A549 (cell line): ENCODE measurements at regions not wholly inside any gene's neighbourhood (a gene's known extent, or its start where the extent isn't known, plus 50 kb on each side); places are given as distances from the start of the nearest gene placed in this dataset.

Experiments
- ATAC-seq, 2 experiments: fragments of 200-7000 bp in 1 of 2; fragments of >200 bp in 1 of 2; cut with Nextera tagmentation in 1 of 2; cut with Tn5 transposase in 1 of 2; 3 replicates each; pipeline versions ENCODE4 v1.8.0 to v1.9.1; 2018 to 2020; ENCODE audit warnings: mild to moderate bottlenecking in 1 of 2, moderate library complexity in 1 of 2
- CTCF ChIA-PET: fragments of 300-600 bp; sonication (Branson Sonifier 250); formaldehyde crosslinking; extraction: SDS; loops from one replicate; lab custom pipeline; 2021; ENCODE audit warnings: antibody characterized with exemption, inconsistent platforms; lab: Yijun Ruan, JAX
- POLR2A ChIA-PET: fragments of 350-600 bp; formaldehyde crosslinking; extraction: SDS; loops from one replicate; lab custom pipeline; 2021; ENCODE audit warnings: antibody characterized with exemption, inconsistent platforms; lab: Yijun Ruan, JAX
- DNase-seq, 2 experiments: peaks; one replicate each; pipeline versions ENCODE4 v3.0.0 to v3.0.0-alpha.2; 2011 to 2016; ENCODE audit warnings: low read depth in 1 of 2, low spot score in 1 of 2
- FAIRE-seq: peaks from 2 replicates; lab custom pipeline; 2011; peaks lifted over from hg19 to GRCh38; lab: Jason Lieb, UNC
- H3K27ac ChIP-seq, 2 experiments: fragments of >200 bp; sonication (Bioruptor Twin); formaldehyde crosslinking; 3 replicates each; pipeline ENCODE4 v1.5.1; 2016 to 2017
- H3K4me1 ChIP-seq: fragments of >200 bp; sonication (Bioruptor Twin); formaldehyde crosslinking; 3 replicates; pipeline ENCODE4 v1.6.1; 2016
- H3K4me2 ChIP-seq: fragments of >200 bp; sonication (Bioruptor Twin); formaldehyde crosslinking; 3 replicates; pipeline ENCODE4 v1.6.1; 2016
- H3K4me3 ChIP-seq: fragments of >200 bp; sonication (Bioruptor Twin); formaldehyde crosslinking; 3 replicates; pipeline ENCODE4 v1.5.1; 2016
- H3K9me3 ChIP-seq: fragments of >200 bp; sonication (Bioruptor Twin); formaldehyde crosslinking; 3 replicates; pipeline ENCODE4 v1.6.1; 2016
- BCL3 ChIP-seq: fragments of >200 bp; sonication (Bioruptor Twin); formaldehyde crosslinking; IDR thresholded peaks from 3 replicates; pipeline ENCODE4 v1.6.1; 2016
- BHLHE40 ChIP-seq: IDR thresholded peaks from 2 replicates; pipeline ENCODE4 v1.6.1; 2012; ENCODE audit warnings: low read depth, low read length, inconsistent platforms
- CBX2 ChIP-seq: fragments of 200-600 bp; sonication (generic); IDR thresholded peaks from 2 replicates; pipeline ENCODE4 v1.6.1; 2016; ENCODE audit warnings: low read depth, mild to moderate bottlenecking, borderline replicate concordance
- CBX8 ChIP-seq: fragments of 200-600 bp; sonication (generic); IDR thresholded peaks from 2 replicates; pipeline ENCODE4 v1.6.1; 2016
- CEBPB ChIP-seq, 2 experiments: fragments of >200 bp in 1 of 2; sonication (Bioruptor Twin) in 1 of 2; formaldehyde crosslinking in 1 of 2; IDR thresholded peaks; 2 replicates each; pipeline ENCODE4 v1.6.1; 2012 to 2016
- CHD2 ChIP-seq: fragments of 150-350 bp; IDR thresholded peaks from 2 replicates; pipeline ENCODE4 v1.6.1; 2014; ENCODE audit warnings: low read length; ENCODE audit not compliant: partially characterized antibody
- CHD4 ChIP-seq: fragments of 200-600 bp; sonication (generic); IDR thresholded peaks from 2 replicates; pipeline ENCODE4 v1.6.1; 2016; ENCODE audit warnings: antibody characterized with exemption, mild to moderate bottlenecking, borderline replicate concordance
- EHF ChIP-seq: fragments of 250-450 bp; sonication (Bioruptor Pico); IDR thresholded peaks from 2 replicates; pipeline ENCODE4 v1.5.0; 2020; ENCODE audit warnings: mild to moderate bottlenecking
- FOSB ChIP-seq: fragments of 250-450 bp; sonication (Bioruptor Pico); IDR thresholded peaks from 2 replicates; pipeline ENCODE4 v1.5.0; 2020; ENCODE audit warnings: mild to moderate bottlenecking, moderate library complexity
- FOSL2 ChIP-seq, 2 experiments: fragments of 450-650 bp in 1 of 2; fragments of >200 bp in 1 of 2; sonication (Bioruptor Twin) in 1 of 2; formaldehyde crosslinking; IDR thresholded peaks; 2 replicates each; pipeline versions ENCODE4 v1.5.0 to v1.6.1; 2016 to 2020; ENCODE audit warnings: mild to moderate bottlenecking in 1 of 2, moderate library complexity in 1 of 2
- FOXS1 ChIP-seq: fragments of 250-450 bp; sonication (Bioruptor Pico); IDR thresholded peaks from 2 replicates; pipeline ENCODE4 v1.5.0; 2020; ENCODE audit warnings: mild to moderate bottlenecking, moderate library complexity
- GATA3 ChIP-seq: IDR thresholded peaks from 2 replicates; pipeline ENCODE4 v1.6.1; 2012; ENCODE audit warnings: borderline replicate concordance
- HEYL ChIP-seq: fragments of 250-450 bp; sonication (Bioruptor Pico); IDR thresholded peaks from 2 replicates; pipeline ENCODE4 v1.8.0; 2021; ENCODE audit warnings: mild to moderate bottlenecking, moderate library complexity
- HOXB5 ChIP-seq: fragments of 250-450 bp; sonication (Bioruptor Pico); IDR thresholded peaks from 2 replicates; pipeline ENCODE4 v1.5.0; 2020; ENCODE audit warnings: mild to moderate bottlenecking, moderate library complexity
- JUN ChIP-seq, 2 experiments: fragments of >200 bp; sonication (Bioruptor Twin); formaldehyde crosslinking; IDR thresholded peaks; 2 replicates in 1 of 2; 3 replicates in 1 of 2; pipeline ENCODE4 v1.6.1; 2016 to 2017
- JUNB ChIP-seq: fragments of >200 bp; sonication (Bioruptor Twin); formaldehyde crosslinking; IDR thresholded peaks from 2 replicates; pipeline ENCODE4 v1.6.1; 2016
- KDM5A ChIP-seq: fragments of 200-600 bp; sonication (generic); IDR thresholded peaks from 2 replicates; pipeline ENCODE4 v1.6.1; 2016; ENCODE audit warnings: antibody characterized with exemption, mild to moderate bottlenecking
- MAFK ChIP-seq: fragments of 450-650 bp; IDR thresholded peaks from 2 replicates; pipeline ENCODE4 v1.6.1; 2014; ENCODE audit not compliant: partially characterized antibody
- NR3C1 ChIP-seq: fragments of >200 bp; sonication (Bioruptor Twin); formaldehyde crosslinking; IDR thresholded peaks from 3 replicates; pipeline ENCODE4 v1.6.1; 2017
- POLR2AphosphoS2 ChIP-seq: conservative IDR thresholded peaks from 2 replicates; pipeline ENCODE4 v1.6.1; 2012; ENCODE audit warnings: low read length, improper control_type of control experiment, inconsistent platforms
- RARB ChIP-seq: fragments of 250-450 bp; sonication (Bioruptor Pico); IDR thresholded peaks from 2 replicates; pipeline ENCODE4 v1.8.0; 2021; ENCODE audit warnings: mild to moderate bottlenecking, moderate library complexity
- RCOR1 ChIP-seq: fragments of 150-350 bp; IDR thresholded peaks from 2 replicates; pipeline ENCODE4 v1.6.1; 2014; ENCODE audit warnings: antibody characterized with exemption, low read length, low read depth
- RFX5 ChIP-seq: fragments of 450-650 bp; IDR thresholded peaks from 2 replicates; pipeline ENCODE4 v1.7.1; 2014; ENCODE audit warnings: antibody characterized with exemption, mild to moderate bottlenecking, moderate library complexity
- RNF2 ChIP-seq: fragments of 200-600 bp; sonication (generic); IDR thresholded peaks from 2 replicates; pipeline ENCODE4 v1.6.1; 2016; ENCODE audit warnings: low read depth, mild to moderate bottlenecking, antibody characterized with exemption, moderate library complexity, borderline replicate concordance
- USF2 ChIP-seq: fragments of 450-650 bp; IDR thresholded peaks from 2 replicates; pipeline ENCODE4 v1.6.1; 2014; ENCODE audit warnings: antibody characterized with exemption
- ZNF302 ChIP-seq: fragments of 250-450 bp; sonication (Bioruptor Pico); IDR thresholded peaks from 2 replicates; pipeline ENCODE4 v1.9.0; 2021; ENCODE audit warnings: inconsistent platforms, mild to moderate bottlenecking, moderate library complexity
- WGBS: methylation state at CpG from one replicate; pipeline ENCODE4 v1.1.6; 2017; ENCODE audit errors: missing lambda C conversion rate; 5-methylcytosine and 5-hydroxymethylcytosine counted together
- TF ChIP-seq, protein P1 (sequence below): fragments of 250-450 bp; sonication (Bioruptor Pico); IDR thresholded peaks from 2 replicates; pipeline ENCODE4 v1.5.0; 2021; ENCODE audit warnings: mild to moderate bottlenecking, moderate library complexity, borderline replicate concordance
- TF ChIP-seq, protein P2 (sequence below): fragments of 200-600 bp; sonication (generic); IDR thresholded peaks from 2 replicates; pipeline ENCODE4 v1.6.1; 2016; ENCODE audit warnings: antibody characterized with exemption, mild to moderate bottlenecking, moderate library complexity
- TF ChIP-seq, protein P3 (sequence below): fragments of >200 bp; sonication (Bioruptor Twin); formaldehyde crosslinking; IDR thresholded peaks from 2 replicates; pipeline ENCODE4 v1.6.1; 2016

DNA sequence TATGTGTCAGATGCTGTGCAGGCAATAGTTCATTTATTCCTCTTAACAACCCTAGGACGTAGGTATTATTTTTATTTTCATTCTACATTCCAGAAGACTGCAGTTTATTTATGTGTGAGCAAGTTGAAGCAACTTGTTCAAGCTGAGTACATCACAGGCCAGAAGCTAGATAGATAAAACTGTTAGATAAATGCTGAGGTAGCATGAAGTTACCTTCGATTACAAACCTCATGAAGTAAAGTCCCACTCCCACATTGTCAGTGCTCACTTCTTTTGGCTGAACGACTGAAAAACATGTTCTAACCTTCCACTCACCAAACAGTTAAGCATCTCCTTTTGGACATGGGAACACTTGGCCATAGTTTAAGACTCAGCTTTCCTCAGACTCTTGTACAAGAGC, 439.2 kb downstream of the TNS1 start:
- WGBS: 9% methylated on average over 3 of the region's 3 CpGs
- FAIRE-seq: no peak
- no peak overlapping the region for H3K4me2 ChIP-seq
- H3K27ac ChIP-seq: no peak overlapping the region
- no peaks in the 10 kb centered on the region for H3K9me3 ChIP-seq
- TF ChIP-seq JUN (IDR thresholded peaks at IDR 0.05) (no peak), FOSB (CRISPR knock-in tag) (no peak), MAFK (peak; percentile 68)
- ChIA-PET CTCF (interaction anchor here (1.1 kb wide), 1 partner anchor 53 kb away, joined by 5 read pairs; no protein-coding TSS in a partner anchor), POLR2A (no interaction called here)
- H3K4me1 ChIP-seq: no peaks in the 10 kb centered on the region
- H3K4me3 ChIP-seq: no peak overlapping the region
- DNase-seq: no peak
- no peak for ATAC-seq

DNA sequence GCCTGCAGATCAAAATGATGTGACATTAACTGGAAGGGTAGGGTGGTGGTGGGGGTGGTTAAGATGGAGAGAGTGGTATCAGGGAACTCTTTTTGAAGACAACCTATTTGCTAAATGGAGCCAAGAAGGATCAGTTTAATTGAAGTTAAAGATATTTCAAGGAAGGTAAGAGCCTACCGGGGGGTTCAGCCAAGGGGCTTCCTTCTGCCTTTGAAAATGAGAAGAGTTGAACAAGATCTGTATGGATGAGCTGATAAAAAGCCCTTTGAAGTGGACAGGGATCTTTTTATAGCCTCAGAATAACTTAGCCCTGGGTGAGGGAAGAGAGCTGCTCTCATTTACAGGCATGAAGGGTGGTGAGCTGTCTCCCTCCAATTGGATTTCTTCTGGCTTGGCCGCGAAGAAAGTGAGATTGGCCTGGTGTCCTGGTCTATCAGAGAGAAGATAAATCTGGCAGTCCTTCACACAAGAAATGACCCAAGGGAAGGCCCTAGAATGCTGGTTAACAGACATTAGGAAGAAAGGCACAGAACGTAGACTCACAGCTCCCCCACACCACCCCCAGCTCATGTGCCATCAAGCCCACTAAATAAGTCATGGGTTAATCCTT, 439.8 kb downstream of the TNS1 start:
- H3K9me3 ChIP-seq: no peaks in the 10 kb centered on the region
- no peak for DNase-seq
- H3K27ac ChIP-seq: no peak overlapping the region
- H3K4me1 ChIP-seq: no peaks in the 10 kb centered on the region
- FAIRE-seq: no peak
- ChIA-PET CTCF (interaction anchor here (1.1 kb wide), 1 partner anchor 53 kb away, joined by 5 read pairs; no protein-coding TSS in a partner anchor), POLR2A (no interaction called here)
- TF ChIP-seq JUN (IDR thresholded peaks at IDR 0.05): no peak
- TF ChIP-seq BHLHE40: no peak
- TF ChIP-seq RNF2: no peak
- TF ChIP-seq RFX5: no peak
- no peak for TF ChIP-seq NR3C1
- no peak for TF ChIP-seq POLR2AphosphoS2
- TF ChIP-seq CBX2: no peak
- TF ChIP-seq ZNF302: no peak
- TF ChIP-seq EHF (CRISPR knock-in tag): no peak
- TF ChIP-seq, protein P1, sequence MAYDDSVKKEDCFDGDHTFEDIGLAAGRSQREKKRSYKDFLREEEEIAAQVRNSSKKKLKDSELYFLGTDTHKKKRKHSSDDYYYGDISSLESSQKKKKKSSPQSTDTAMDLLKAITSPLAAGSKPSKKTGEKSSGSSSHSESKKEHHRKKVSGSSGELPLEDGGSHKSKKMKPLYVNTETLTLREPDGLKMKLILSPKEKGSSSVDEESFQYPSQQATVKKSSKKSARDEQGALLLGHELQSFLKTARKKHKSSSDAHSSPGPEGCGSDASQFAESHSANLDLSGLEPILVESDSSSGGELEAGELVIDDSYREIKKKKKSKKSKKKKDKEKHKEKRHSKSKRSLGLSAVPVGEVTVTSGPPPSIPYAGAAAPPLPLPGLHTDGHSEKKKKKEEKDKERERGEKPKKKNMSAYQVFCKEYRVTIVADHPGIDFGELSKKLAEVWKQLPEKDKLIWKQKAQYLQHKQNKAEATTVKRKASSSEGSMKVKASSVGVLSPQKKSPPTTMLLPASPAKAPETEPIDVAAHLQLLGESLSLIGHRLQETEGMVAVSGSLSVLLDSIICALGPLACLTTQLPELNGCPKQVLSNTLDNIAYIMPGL (CRISPR knock-in tag): no peak
- TF ChIP-seq FOSL2 (IDR thresholded peaks at IDR 0.05): no peak
- TF ChIP-seq FOSL2 (CRISPR knock-in tag; IDR thresholded peaks at IDR 0.05): no peak
- TF ChIP-seq BCL3: no peak
- no peak for TF ChIP-seq GATA3
- no peak for TF ChIP-seq RARB (CRISPR knock-in tag)
- no peak for TF ChIP-seq KDM5A
- no peak for TF ChIP-seq USF2
- TF ChIP-seq FOXS1 (CRISPR knock-in tag): no peak
- no peak overlapping the region for H3K4me2 ChIP-seq
- H3K4me3 ChIP-seq: no peak overlapping the region
- WGBS: 77% methylated on average over 4 of the region's 4 CpGs
- ATAC-seq: no peak

DNA sequence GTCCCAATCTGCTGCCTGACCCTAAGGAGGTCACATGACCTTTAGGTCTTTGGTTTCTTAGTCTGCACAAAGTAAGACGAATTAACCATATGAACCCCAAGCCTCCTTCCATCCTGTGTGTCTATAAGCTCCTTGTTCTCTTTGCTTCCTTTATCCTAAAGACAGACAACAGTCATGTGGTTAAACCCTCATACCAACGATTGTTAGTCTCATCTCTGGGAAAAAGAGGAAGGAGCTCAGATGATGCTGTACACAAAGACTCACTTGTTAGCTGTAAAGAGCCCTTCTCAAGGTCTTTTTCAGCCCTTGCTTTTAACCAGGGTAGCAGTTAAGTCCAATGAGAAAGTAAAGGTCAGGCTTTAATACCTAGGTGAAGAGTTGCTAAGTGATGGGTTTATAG, 443.7 kb downstream of the TNS1 start:
- ChIA-PET CTCF (no interaction called here), POLR2A (no interaction called here)
- DNase-seq (no peak), FAIRE-seq (no peak), ATAC-seq (no peak)
- no peak overlapping the region for H3K27ac ChIP-seq
- WGBS: 41% methylated on average over 2 of the region's 2 CpGs
- no peak overlapping the region for H3K4me3 ChIP-seq
- no peak overlapping the region for H3K4me2 ChIP-seq
- H3K9me3 ChIP-seq: no peaks in the 10 kb centered on the region
- H3K4me1 ChIP-seq: no peaks in the 10 kb centered on the region
- TF ChIP-seq MAFK (no peak), CHD4 (no peak), JUNB (no peak), RARB (CRISPR knock-in tag) (no peak), RCOR1 (no peak), CEBPB (IDR thresholded peaks at IDR 0.05) (no peak), CHD2 (no peak), HOXB5 (CRISPR knock-in tag) (no peak), HEYL (CRISPR knock-in tag) (no peak), CBX8 (no peak)
- TF ChIP-seq, protein P2, sequence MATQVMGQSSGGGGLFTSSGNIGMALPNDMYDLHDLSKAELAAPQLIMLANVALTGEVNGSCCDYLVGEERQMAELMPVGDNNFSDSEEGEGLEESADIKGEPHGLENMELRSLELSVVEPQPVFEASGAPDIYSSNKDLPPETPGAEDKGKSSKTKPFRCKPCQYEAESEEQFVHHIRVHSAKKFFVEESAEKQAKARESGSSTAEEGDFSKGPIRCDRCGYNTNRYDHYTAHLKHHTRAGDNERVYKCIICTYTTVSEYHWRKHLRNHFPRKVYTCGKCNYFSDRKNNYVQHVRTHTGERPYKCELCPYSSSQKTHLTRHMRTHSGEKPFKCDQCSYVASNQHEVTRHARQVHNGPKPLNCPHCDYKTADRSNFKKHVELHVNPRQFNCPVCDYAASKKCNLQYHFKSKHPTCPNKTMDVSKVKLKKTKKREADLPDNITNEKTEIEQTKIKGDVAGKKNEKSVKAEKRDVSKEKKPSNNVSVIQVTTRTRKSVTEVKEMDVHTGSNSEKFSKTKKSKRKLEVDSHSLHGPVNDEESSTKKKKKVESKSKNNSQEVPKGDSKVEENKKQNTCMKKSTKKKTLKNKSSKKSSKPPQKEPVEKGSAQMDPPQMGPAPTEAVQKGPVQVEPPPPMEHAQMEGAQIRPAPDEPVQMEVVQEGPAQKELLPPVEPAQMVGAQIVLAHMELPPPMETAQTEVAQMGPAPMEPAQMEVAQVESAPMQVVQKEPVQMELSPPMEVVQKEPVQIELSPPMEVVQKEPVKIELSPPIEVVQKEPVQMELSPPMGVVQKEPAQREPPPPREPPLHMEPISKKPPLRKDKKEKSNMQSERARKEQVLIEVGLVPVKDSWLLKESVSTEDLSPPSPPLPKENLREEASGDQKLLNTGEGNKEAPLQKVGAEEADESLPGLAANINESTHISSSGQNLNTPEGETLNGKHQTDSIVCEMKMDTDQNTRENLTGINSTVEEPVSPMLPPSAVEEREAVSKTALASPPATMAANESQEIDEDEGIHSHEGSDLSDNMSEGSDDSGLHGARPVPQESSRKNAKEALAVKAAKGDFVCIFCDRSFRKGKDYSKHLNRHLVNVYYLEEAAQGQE: no peak
- TF ChIP-seq, protein P3, sequence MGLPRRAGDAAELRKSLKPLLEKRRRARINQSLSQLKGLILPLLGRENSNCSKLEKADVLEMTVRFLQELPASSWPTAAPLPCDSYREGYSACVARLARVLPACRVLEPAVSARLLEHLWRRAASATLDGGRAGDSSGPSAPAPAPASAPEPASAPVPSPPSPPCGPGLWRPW: no peak
